Fibroblast of mammary gland (primary cell): ENCODE measurements at regions not wholly inside any gene's neighbourhood (a gene's known extent, or its start where the extent isn't known, plus 50 kb on each side); places are given as distances from the start of the nearest gene placed in this dataset.

Source experiments
- DNase-seq: peaks from one replicate; pipeline ENCODE4 v3.0.0-alpha.2; 2010; ENCODE audit warnings: low read depth
- H3K4me3 ChIP-seq: 2 replicates; pipeline ENCODE4 v1.5.1; 2011; ENCODE audit warnings: low read depth, mild to moderate bottlenecking, low read length, moderate library complexity; ENCODE audit not compliant: control insufficient read depth
- CTCF ChIP-seq: conservative IDR thresholded peaks from 2 replicates; pipeline ENCODE4 v1.5.1; 2011; ENCODE audit warnings: low read depth, low read length, inconsistent platforms; ENCODE audit not compliant: control insufficient read depth, insufficient read depth

- no peak overlapping the region for H3K4me3 ChIP-seq
- DNase-seq = no peak
- TF ChIP-seq CTCF = no peak
Observed at GRCh38 chr13:77416666-77417212, 89.8 kb upstream of the MYCBP2 start.

GRCh38 chr13:77415253-77416071 is 88.6 kb upstream of the MYCBP2 start:
- no peak for DNase-seq
- TF ChIP-seq CTCF = no peak
- no peak overlapping the region for H3K4me3 ChIP-seq

GRCh38 chr13:77412860-77413259 is 86.0 kb upstream of the MYCBP2 start:
- TF ChIP-seq CTCF = no peak
- no peak for DNase-seq
- no peak overlapping the region for H3K4me3 ChIP-seq

- DNase-seq = no peak
- TF ChIP-seq CTCF = no peak
- H3K4me3 ChIP-seq = no peak overlapping the region
Observed at GRCh38 chr13:77412116-77412635, 85.3 kb upstream of the MYCBP2 start.

GRCh38 chr13:77409412-77409811 is 82.5 kb upstream of the MYCBP2 start:
- no peak overlapping the region for H3K4me3 ChIP-seq
- DNase-seq = no peak
- no peak for TF ChIP-seq CTCF

GRCh38 chr13:77406644-77407440 is 79.9 kb upstream of the MYCBP2 start:
- no peak for TF ChIP-seq CTCF
- DNase-seq = no peak

More at GRCh38 chr13:77406644-77407440, 79.9 kb upstream of the MYCBP2 start:
- no peak overlapping the region for H3K4me3 ChIP-seq
